Neural cell (in vitro differentiated cells): ENCODE measurements at regions not wholly inside any gene's neighbourhood (a gene's known extent, or its start where the extent isn't known, plus 50 kb on each side); places are given as distances from the start of the nearest gene placed in this dataset.

Experiments
- EP300 ChIP-seq: fragments of 450-650 bp; conservative IDR thresholded peaks from 2 replicates; pipeline ENCODE4 v1.6.1; 2014; ENCODE audit warnings: antibody characterized with exemption, mild to moderate bottlenecking, moderate library complexity; ENCODE audit not compliant: poor library complexity, severe bottlenecking
- MXI1 ChIP-seq: fragments of 450-650 bp; conservative IDR thresholded peaks from 2 replicates; pipeline ENCODE4 v1.6.1; 2014; ENCODE audit warnings: antibody characterized with exemption, mild to moderate bottlenecking; ENCODE audit not compliant: poor library complexity, severe bottlenecking
- RAD21 ChIP-seq: fragments of 450-650 bp; conservative IDR thresholded peaks from 2 replicates; pipeline ENCODE4 v1.6.1; 2014; ENCODE audit warnings: antibody characterized with exemption, mild to moderate bottlenecking, moderate library complexity
- TAF1 ChIP-seq: IDR thresholded peaks from 2 replicates; pipeline ENCODE4 v1.6.1; 2012; ENCODE audit warnings: low read depth
- TF ChIP-seq, protein P1 (sequence below): fragments of 450-650 bp; IDR thresholded peaks from 2 replicates; pipeline ENCODE4 v1.5.1; 2014; ENCODE audit warnings: antibody characterized with exemption, mild to moderate bottlenecking, moderate library complexity; ENCODE audit not compliant: poor library complexity, severe bottlenecking

DNA sequence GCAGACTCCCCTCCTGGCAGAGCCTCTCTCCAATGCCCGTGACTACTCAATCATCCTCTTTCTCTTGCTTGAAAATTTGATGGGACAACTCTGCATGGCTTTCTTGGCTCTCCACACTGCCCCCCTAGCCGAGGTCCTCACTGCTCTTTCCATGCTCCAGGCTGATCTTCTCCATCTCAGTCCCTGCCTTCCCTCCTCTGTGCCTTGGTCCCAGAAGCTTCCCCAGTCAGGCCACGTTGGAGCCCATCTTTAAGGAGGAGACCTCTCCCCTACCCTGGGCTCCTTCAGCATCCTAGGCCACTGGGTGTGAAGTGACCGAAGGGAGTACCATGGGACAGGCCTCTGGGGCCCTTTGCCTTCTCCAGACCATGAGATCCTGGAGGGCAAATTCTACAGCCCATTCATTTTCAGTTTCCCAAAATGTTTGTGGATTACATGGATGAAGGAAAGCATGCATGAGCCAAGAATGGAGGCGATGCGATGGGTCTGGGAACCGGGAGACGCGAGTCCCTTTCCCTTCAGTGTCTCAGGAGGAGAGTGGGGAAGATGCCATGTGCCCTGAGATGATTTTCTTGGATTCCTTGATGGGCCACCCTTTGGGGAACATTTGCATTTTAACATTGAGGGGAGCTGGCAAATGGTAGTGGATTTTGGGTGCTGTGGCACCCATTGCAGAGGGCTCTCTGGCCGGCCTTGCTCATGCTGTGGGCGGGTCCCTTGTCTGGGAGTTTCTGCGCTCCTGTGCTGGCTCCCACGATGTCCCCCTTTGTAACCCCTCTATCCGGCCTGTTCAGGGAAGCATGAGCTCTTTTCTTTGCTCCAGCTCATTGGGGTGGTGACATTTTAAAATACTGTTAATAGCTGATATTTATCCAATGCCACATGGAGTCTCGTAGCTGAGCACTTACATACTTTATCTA, 376.6 kb downstream of the RPS24 start:
- TF ChIP-seq, protein P1, sequence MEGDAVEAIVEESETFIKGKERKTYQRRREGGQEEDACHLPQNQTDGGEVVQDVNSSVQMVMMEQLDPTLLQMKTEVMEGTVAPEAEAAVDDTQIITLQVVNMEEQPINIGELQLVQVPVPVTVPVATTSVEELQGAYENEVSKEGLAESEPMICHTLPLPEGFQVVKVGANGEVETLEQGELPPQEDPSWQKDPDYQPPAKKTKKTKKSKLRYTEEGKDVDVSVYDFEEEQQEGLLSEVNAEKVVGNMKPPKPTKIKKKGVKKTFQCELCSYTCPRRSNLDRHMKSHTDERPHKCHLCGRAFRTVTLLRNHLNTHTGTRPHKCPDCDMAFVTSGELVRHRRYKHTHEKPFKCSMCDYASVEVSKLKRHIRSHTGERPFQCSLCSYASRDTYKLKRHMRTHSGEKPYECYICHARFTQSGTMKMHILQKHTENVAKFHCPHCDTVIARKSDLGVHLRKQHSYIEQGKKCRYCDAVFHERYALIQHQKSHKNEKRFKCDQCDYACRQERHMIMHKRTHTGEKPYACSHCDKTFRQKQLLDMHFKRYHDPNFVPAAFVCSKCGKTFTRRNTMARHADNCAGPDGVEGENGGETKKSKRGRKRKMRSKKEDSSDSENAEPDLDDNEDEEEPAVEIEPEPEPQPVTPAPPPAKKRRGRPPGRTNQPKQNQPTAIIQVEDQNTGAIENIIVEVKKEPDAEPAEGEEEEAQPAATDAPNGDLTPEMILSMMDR: no peak
- no peak for TF ChIP-seq TAF1
- no peak for TF ChIP-seq MXI1
- no peak for TF ChIP-seq RAD21
- TF ChIP-seq EP300: no peak
